Astrocyte of the cerebellum (primary cell): ENCODE measurements at regions not wholly inside any gene's neighbourhood (a gene's known extent, or its start where the extent isn't known, plus 50 kb on each side); places are given as distances from the start of the nearest gene placed in this dataset.

Experiments used
- DNase-seq: peaks from one replicate; pipeline ENCODE4 v3.0.0-alpha.2; 2011; ENCODE audit warnings: low read depth
- H3K4me3 ChIP-seq: 2 replicates; pipeline ENCODE4 v1.5.1; 2011; ENCODE audit warnings: mild to moderate bottlenecking, low read depth, low read length, moderate library complexity
- in situ Hi-C: cut with HindIII; loops from 2 replicates; pipeline ENCODE4 v1.10.0; 2017; ENCODE audit warnings: low sequenced_read_pairs
- TF ChIP-seq, protein P1 (sequence below): IDR thresholded peaks from 2 replicates; pipeline ENCODE4 v1.5.1; 2012; ENCODE audit warnings: low read length, low read depth, moderate library complexity, mild to moderate bottlenecking; ENCODE audit errors: missing control alignments

DNA sequence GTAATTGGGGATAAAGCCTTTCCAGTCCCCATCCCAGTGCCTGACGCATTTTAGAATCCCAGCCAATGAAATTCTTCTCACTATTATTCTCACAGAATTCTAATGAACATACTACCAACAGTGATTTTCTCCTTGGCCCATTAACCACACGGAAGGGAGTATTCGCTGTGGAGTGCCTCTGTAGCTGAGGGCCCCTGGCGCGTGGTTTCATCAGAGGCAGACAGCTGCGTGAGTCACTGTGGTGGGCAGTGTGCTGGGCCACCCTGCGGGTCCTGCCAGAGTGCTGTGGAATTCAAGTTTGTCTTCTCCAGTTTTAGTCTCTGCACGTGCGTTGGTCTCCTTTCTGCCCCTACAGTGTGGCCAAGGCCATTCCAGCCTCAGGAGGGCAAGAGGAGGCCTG lies 335.4 kb upstream of the FAT1 start:
- DNase-seq = no peak
- in situ Hi-C loops = no loop called here
- TF ChIP-seq, protein P1, sequence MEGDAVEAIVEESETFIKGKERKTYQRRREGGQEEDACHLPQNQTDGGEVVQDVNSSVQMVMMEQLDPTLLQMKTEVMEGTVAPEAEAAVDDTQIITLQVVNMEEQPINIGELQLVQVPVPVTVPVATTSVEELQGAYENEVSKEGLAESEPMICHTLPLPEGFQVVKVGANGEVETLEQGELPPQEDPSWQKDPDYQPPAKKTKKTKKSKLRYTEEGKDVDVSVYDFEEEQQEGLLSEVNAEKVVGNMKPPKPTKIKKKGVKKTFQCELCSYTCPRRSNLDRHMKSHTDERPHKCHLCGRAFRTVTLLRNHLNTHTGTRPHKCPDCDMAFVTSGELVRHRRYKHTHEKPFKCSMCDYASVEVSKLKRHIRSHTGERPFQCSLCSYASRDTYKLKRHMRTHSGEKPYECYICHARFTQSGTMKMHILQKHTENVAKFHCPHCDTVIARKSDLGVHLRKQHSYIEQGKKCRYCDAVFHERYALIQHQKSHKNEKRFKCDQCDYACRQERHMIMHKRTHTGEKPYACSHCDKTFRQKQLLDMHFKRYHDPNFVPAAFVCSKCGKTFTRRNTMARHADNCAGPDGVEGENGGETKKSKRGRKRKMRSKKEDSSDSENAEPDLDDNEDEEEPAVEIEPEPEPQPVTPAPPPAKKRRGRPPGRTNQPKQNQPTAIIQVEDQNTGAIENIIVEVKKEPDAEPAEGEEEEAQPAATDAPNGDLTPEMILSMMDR = no peak
- no peak overlapping the region for H3K4me3 ChIP-seq

DNA sequence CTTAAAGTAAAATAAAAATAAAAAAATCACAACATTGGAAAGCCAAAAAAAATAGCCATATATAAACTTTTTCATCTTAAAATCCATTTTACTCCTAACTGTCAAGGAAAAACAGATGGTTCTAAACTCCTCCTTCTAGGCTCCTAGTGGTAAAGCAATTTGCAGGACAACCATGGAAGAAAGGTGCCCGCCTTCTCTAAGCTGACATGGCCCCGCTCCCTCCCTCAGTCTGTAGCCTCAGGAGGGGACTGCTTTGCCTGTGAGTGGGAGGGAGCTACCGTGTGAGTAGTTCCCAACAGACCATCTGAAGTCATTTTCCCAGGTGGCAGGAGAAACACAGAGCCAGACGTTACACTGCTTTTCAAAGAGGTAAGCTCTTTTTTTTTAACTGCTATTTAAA lies 336.2 kb upstream of the FAT1 start:
- no peak for DNase-seq
- TF ChIP-seq, protein P1 = no peak
- in situ Hi-C loops = no loop called here
- H3K4me3 ChIP-seq = no peak overlapping the region

DNA sequence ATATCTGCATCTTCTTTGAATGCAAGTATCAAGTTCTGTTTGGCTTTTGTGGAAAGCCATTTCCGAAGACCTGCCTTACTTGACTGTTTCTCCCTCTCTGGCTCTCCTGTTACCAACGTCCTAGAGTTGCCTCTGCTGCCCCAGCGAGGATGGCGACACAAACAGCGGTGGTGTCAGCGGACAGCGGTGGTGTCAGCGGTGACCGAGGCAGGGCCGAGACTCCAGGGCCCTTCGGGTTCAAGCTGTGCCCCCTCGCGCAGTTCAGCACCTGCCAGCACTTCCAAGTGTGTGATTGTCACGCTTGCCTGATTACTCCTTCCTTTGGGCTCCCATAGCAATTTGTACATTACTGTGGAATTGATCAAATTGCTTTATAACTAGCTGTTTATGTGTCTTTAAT lies 336.9 kb upstream of the FAT1 start:
- in situ Hi-C loops = no loop called here
- DNase-seq = no peak
- TF ChIP-seq, protein P1 = no peak
- no peak overlapping the region for H3K4me3 ChIP-seq

DNA sequence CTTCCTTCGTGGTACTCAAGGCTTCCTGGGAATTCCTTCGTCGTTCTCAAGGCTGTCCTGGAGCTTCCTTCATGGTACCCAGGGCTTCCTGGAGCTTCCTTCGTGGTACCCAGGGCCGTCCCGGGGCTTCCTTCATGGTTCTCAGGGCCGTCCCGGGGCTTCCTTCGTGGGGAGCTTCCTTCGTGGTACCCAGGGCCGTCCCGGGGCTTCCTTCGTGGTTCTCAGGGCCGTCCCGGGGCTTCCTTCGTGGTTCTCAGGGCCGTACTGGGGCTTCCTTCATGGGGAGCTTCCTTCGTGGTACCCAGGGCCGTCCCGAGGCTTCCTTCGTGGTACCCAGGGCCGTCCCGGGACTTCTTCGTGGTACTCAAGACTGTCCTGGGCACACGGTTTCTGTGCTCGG lies 339.6 kb upstream of the FAT1 start:
- TF ChIP-seq, protein P1 = no peak
- in situ Hi-C loops = no loop called here
- no peak overlapping the region for H3K4me3 ChIP-seq
- DNase-seq = no peak

DNA sequence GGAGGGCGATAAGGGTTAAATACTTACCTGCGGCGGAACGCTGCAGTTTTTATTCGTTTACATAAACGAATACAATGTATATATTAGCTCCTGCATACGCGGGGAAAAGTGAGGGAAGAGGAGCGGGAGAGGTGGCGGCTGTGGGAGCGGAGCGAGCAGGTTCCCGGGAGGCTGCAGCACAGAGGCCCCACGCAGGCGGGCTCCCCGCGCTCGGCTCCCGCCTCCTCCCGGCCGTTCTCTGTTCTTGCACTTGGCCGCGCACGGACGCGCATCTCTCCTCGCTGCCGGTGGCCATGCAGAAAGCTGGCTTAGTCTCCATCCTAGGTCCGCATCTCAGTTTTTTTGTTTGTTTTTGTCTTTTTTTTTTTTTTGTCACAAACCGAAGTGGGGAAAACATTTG lies 340.4 kb upstream of the FAT1 start:
- no peak overlapping the region for H3K4me3 ChIP-seq
- in situ Hi-C loops = no loop called here
- TF ChIP-seq, protein P1 = no peak
- DNase-seq = no peak

DNA sequence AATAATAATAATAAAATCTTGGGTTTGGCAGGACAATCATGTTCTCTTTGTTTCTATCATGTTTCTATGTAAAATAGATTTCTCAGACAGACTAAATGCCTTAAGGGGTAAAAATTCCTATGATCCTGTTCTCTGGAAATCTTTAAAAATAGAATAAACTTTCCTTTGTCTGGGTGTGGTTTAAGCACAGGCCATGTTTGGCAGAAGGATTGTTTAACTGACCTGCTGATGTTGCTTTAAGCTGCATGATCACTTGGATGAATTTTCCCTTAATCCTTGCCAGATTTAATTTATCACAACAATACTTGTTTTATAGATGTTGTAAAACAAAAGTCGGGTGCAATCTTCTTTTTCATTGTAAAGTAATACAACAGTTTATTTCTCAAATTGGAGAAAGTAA lies 341.7 kb upstream of the FAT1 start:
- in situ Hi-C loops = no loop called here
- H3K4me3 ChIP-seq = no peak overlapping the region
- peak; percentile 5 for DNase-seq
- TF ChIP-seq, protein P1 = no peak

DNA sequence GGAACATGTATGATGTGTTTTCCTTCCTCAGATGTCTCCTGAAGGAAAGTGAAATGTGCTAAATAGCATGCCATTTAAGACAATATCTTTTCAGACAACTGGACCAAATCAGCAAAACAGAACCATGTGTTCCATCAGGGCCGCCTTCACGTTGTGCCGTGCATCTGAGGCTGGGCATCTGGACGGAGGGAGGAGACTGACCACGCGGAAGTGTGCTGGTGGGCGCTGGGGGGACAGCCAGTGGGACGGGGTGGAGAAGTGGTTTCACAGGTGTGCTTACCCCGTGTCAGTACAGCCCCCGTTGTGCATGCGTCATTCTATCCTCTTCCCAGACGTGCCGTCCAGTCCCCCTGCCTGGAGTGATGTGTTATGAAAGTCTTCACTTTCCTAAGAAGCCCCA lies 342.1 kb upstream of the FAT1 start:
- DNase-seq = no peak
- in situ Hi-C loops = no loop called here
- H3K4me3 ChIP-seq = no peak overlapping the region
- TF ChIP-seq, protein P1 = no peak
